OCI-LY1 (cell line): ENCODE measurements at regions not wholly inside any gene's neighbourhood (a gene's known extent, or its start where the extent isn't known, plus 50 kb on each side); places are given as distances from the start of the nearest gene placed in this dataset.

Source experiments
- CTCF ChIP-seq: fragments of 200-600 bp; sonication (generic), shearing (Covaris generic); IDR thresholded peaks from 2 replicates; pipeline ENCODE4 v1.5.1; 2017; ENCODE audit warnings: mild to moderate bottlenecking, antibody characterized with exemption, low read length, moderate library complexity, mixed read lengths
- EZH2 ChIP-seq: fragments of 200-600 bp; sonication (generic), shearing (Covaris generic); IDR thresholded peaks from 2 replicates; pipeline ENCODE4 v1.8.0; 2017; ENCODE audit warnings: borderline replicate concordance, mixed run types, mild to moderate bottlenecking, antibody characterized with exemption, low read length, moderate library complexity, mixed read lengths

- TF ChIP-seq CTCF (no peak), EZH2 (no peak)
Measured at GRCh38 chr5:56357426-56357825, 124.3 kb upstream of the ANKRD55 start.
